ENCODE measurements at regions not wholly inside any gene's neighbourhood (a gene's known extent, or its start where the extent isn't known, plus 50 kb on each side); places are given as distances from the start of the nearest gene placed in this dataset.

GRCh38 chr3:158909870-158910269 is 108.0 kb downstream of the MFSD1 start:
- Histone ChIP-seq H3K4me1 (ENCODE audit: control insufficient read depth in 2 of 2, insufficient read depth in 1 of 2, low read depth in 1 of 2, low read length in 2 of 2) (peaks cover 0 to 3% of the 10 kb centered on the region in 2 donors), H3K23ac (ENCODE audit: low read depth, low read length, poor library complexity) (no peak overlapping the region), H3K27me3 (ENCODE audit: control insufficient read depth in 3 of 3, insufficient read depth in 3 of 3, low read depth in 1 of 3, low read length in 3 of 3) (no peaks in the 10 kb centered on the region), H3K9ac (ENCODE audit: low read depth, low read length, poor library complexity) (no peak overlapping the region), H4K91ac (ENCODE audit: low read depth, low read length, poor library complexity) (no peak overlapping the region), H2AFZ (ENCODE audit: low read length) (no peak overlapping the region), H3K4ac (ENCODE audit: low read length) (no peak overlapping the region), H2BK120ac (ENCODE audit: low read depth, low read length) (no peak overlapping the region), H3K4me3 (ENCODE audit: low read length in 2 of 2) (no peak overlapping the region), H2BK15ac (ENCODE audit: low read length) (no peak overlapping the region), H3K18ac (ENCODE audit: low read length) (no peak overlapping the region), H3K27ac (replicated peaks; ENCODE audit: low read length) (no peak overlapping the region), H4K8ac (ENCODE audit: low read depth, low read length) (no peak overlapping the region), H3K14ac (ENCODE audit: low read length) (no peak overlapping the region), H3K9me3 (replicated peaks in 1 of 2; ENCODE audit: control insufficient read depth in 2 of 2, insufficient read depth in 1 of 2, low read depth in 1 of 2, low read length in 2 of 2) (no peaks in the 10 kb centered on the region), H3K36me3 (replicated peaks in 1 of 2; ENCODE audit: control insufficient read depth in 2 of 2, insufficient read depth in 2 of 2, low read length in 2 of 2) (no peaks in the 10 kb centered on the region), H3K4me2 (ENCODE audit: insufficient read depth, low read length, poor library complexity, severe bottlenecking) (no peak overlapping the region), H3K79me1 (ENCODE audit: low read depth, low read length) (no peaks in the 10 kb centered on the region), H2BK5ac (ENCODE audit: low read length) (no peak overlapping the region), H2BK12ac (ENCODE audit: low read length) (no peak overlapping the region), H2AK5ac (ENCODE audit: low read depth, low read length) (no peak overlapping the region)
- DNase-seq (ENCODE audit: low spot score): no peak
- WGBS, 2 donors (ENCODE audit: extremely low coverage in 2 of 2, insufficient read length in 2 of 2, insufficient replicate concordance in 1 of 2): no CpG with 5 or more reads among the region's 2 CpGs

- no peaks in the 10 kb centered on the region for H3K9me3 ChIP-seq (replicated peaks in 1 of 2; ENCODE audit: control insufficient read depth in 2 of 2, insufficient read depth in 1 of 2, low read depth in 1 of 2, low read length in 2 of 2)
- no peak overlapping the region for H4K8ac ChIP-seq (ENCODE audit: low read depth, low read length)
- WGBS, 2 donors (ENCODE audit: extremely low coverage in 2 of 2, insufficient read length in 2 of 2, insufficient replicate concordance in 1 of 2): no CpG with 5 or more reads among the region's 6 CpGs
- no peak overlapping the region for H3K4me2 ChIP-seq (ENCODE audit: insufficient read depth, low read length, poor library complexity, severe bottlenecking)
- DNase-seq (ENCODE audit: low spot score): no peak
- no peak overlapping the region for H3K4me3 ChIP-seq (ENCODE audit: low read length in 2 of 2)
- no peak overlapping the region for H3K9ac ChIP-seq (ENCODE audit: low read depth, low read length, poor library complexity)
- H3K4me1 ChIP-seq (ENCODE audit: control insufficient read depth in 2 of 2, insufficient read depth in 1 of 2, low read depth in 1 of 2, low read length in 2 of 2): peaks cover 0 to 3% of the 10 kb centered on the region in 2 donors
- H3K4ac ChIP-seq (ENCODE audit: low read length): no peak overlapping the region
- H3K27me3 ChIP-seq (ENCODE audit: control insufficient read depth in 3 of 3, insufficient read depth in 3 of 3, low read depth in 1 of 3, low read length in 3 of 3): no peaks in the 10 kb centered on the region
- no peak overlapping the region for H4K91ac ChIP-seq (ENCODE audit: low read depth, low read length, poor library complexity)
- no peak overlapping the region for H2BK5ac ChIP-seq (ENCODE audit: low read length)
- H2AK5ac ChIP-seq (ENCODE audit: low read depth, low read length): no peak overlapping the region
- no peak overlapping the region for H2AFZ ChIP-seq (ENCODE audit: low read length)
- H3K79me1 ChIP-seq (ENCODE audit: low read depth, low read length): no peaks in the 10 kb centered on the region
- H3K18ac ChIP-seq (ENCODE audit: low read length): no peak overlapping the region
- H2BK120ac ChIP-seq (ENCODE audit: low read depth, low read length): no peak overlapping the region
- no peak overlapping the region for H3K23ac ChIP-seq (ENCODE audit: low read depth, low read length, poor library complexity)
- H3K36me3 ChIP-seq (replicated peaks in 1 of 2; ENCODE audit: control insufficient read depth in 2 of 2, insufficient read depth in 2 of 2, low read length in 2 of 2): no peaks in the 10 kb centered on the region
- no peak overlapping the region for H3K27ac ChIP-seq (replicated peaks; ENCODE audit: low read length)
- H2BK15ac ChIP-seq (ENCODE audit: low read length): no peak overlapping the region
- no peak overlapping the region for H2BK12ac ChIP-seq (ENCODE audit: low read length)
- no peak overlapping the region for H3K14ac ChIP-seq (ENCODE audit: low read length)
Observed at GRCh38 chr3:158911586-158911985, 109.7 kb downstream of the MFSD1 start.

DNA sequence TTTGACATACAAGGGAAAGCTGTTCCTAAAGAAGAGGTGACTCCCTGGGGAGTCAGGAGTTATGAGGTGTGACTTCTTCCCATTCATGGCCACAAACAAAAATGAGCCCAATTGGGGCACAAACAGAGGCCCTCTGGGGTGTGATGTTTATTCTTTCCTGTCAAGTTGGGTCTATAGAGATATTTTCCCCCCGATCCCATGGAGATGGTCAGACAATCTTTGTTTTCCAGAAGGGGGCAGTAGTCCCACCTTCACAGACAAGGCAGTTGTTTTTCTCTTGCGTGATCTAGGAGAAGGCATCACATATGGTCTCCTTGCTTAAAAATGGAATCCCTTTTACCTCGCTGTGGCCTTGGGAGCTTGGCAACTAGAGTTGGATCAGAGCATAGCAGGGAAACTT is 110.3 kb downstream of the MFSD1 start:
- H3K4ac ChIP-seq (ENCODE audit: low read length): no peak overlapping the region
- no peak overlapping the region for H3K4me2 ChIP-seq (ENCODE audit: insufficient read depth, low read length, poor library complexity, severe bottlenecking)
- no peak for DNase-seq (ENCODE audit: low spot score)
- no peaks in the 10 kb centered on the region for H3K9me3 ChIP-seq (replicated peaks in 1 of 2; ENCODE audit: control insufficient read depth in 2 of 2, insufficient read depth in 1 of 2, low read depth in 1 of 2, low read length in 2 of 2)
- H3K14ac ChIP-seq (ENCODE audit: low read length): no peak overlapping the region
- no peak overlapping the region for H2AK5ac ChIP-seq (ENCODE audit: low read depth, low read length)
- H3K79me1 ChIP-seq (ENCODE audit: low read depth, low read length): no peaks in the 10 kb centered on the region
- no peak overlapping the region for H3K23ac ChIP-seq (ENCODE audit: low read depth, low read length, poor library complexity)
- H3K4me3 ChIP-seq (ENCODE audit: low read length in 2 of 2): no peak overlapping the region
- H3K4me1 ChIP-seq (ENCODE audit: control insufficient read depth in 2 of 2, insufficient read depth in 1 of 2, low read depth in 1 of 2, low read length in 2 of 2): peaks cover 0 to 3% of the 10 kb centered on the region in 2 donors
- H2BK12ac ChIP-seq (ENCODE audit: low read length): no peak overlapping the region
- no peak overlapping the region for H4K91ac ChIP-seq (ENCODE audit: low read depth, low read length, poor library complexity)
- no peak overlapping the region for H2BK120ac ChIP-seq (ENCODE audit: low read depth, low read length)
- no peak overlapping the region for H2AFZ ChIP-seq (ENCODE audit: low read length)
- no peak overlapping the region for H3K9ac ChIP-seq (ENCODE audit: low read depth, low read length, poor library complexity)
- no peak overlapping the region for H2BK15ac ChIP-seq (ENCODE audit: low read length)
- no peak overlapping the region for H3K27ac ChIP-seq (replicated peaks; ENCODE audit: low read length)
- WGBS, 2 donors (ENCODE audit: extremely low coverage in 2 of 2, insufficient read length in 2 of 2, insufficient replicate concordance in 1 of 2): no CpG with 5 or more reads among the region's 3 CpGs
- H3K36me3 ChIP-seq (replicated peaks in 1 of 2; ENCODE audit: control insufficient read depth in 2 of 2, insufficient read depth in 2 of 2, low read length in 2 of 2): no peaks in the 10 kb centered on the region
- no peaks in the 10 kb centered on the region for H3K27me3 ChIP-seq (ENCODE audit: control insufficient read depth in 3 of 3, insufficient read depth in 3 of 3, low read depth in 1 of 3, low read length in 3 of 3)
- H2BK5ac ChIP-seq (ENCODE audit: low read length): no peak overlapping the region
- no peak overlapping the region for H3K18ac ChIP-seq (ENCODE audit: low read length)
- no peak overlapping the region for H4K8ac ChIP-seq (ENCODE audit: low read depth, low read length)

DNA sequence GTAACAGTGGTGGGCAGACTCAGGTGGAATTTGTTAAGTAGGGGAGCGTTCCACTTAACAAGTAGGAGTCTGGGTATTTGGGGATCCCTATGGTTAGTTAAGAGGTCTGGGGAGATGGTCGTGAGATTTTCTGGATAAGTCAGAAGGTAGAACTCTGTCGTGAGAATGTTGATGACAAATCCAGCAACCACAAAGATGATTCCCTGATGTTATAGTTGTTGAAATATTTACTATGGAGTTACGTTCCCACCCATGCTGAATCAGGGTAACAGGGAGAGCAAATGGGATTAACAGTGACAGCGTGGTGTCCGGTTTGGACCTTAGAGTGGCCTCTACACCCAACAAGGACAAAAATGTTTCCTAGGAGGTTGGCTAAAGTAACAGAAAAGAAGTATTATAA is 110.8 kb downstream of the MFSD1 start:
- no CpG with 5 or more reads among the region's 6 CpGs for WGBS, 2 donors (ENCODE audit: extremely low coverage in 2 of 2, insufficient read length in 2 of 2, insufficient replicate concordance in 1 of 2)
- no peak overlapping the region for H3K27ac ChIP-seq (replicated peaks; ENCODE audit: low read length)
- no peak overlapping the region for H3K4ac ChIP-seq (ENCODE audit: low read length)
- no peak overlapping the region for H2AK5ac ChIP-seq (ENCODE audit: low read depth, low read length)
- H4K91ac ChIP-seq (ENCODE audit: low read depth, low read length, poor library complexity): no peak overlapping the region
- H2BK5ac ChIP-seq (ENCODE audit: low read length): no peak overlapping the region
- H3K9me3 ChIP-seq (replicated peaks in 1 of 2; ENCODE audit: control insufficient read depth in 2 of 2, insufficient read depth in 1 of 2, low read depth in 1 of 2, low read length in 2 of 2): no peaks in the 10 kb centered on the region
- no peak overlapping the region for H3K23ac ChIP-seq (ENCODE audit: low read depth, low read length, poor library complexity)
- no peaks in the 10 kb centered on the region for H3K27me3 ChIP-seq (ENCODE audit: control insufficient read depth in 3 of 3, insufficient read depth in 3 of 3, low read depth in 1 of 3, low read length in 3 of 3)
- no peak overlapping the region for H2BK12ac ChIP-seq (ENCODE audit: low read length)
- H3K18ac ChIP-seq (ENCODE audit: low read length): no peak overlapping the region
- DNase-seq (ENCODE audit: low spot score): no peak
- no peak overlapping the region for H4K8ac ChIP-seq (ENCODE audit: low read depth, low read length)
- no peak overlapping the region for H2BK120ac ChIP-seq (ENCODE audit: low read depth, low read length)
- no peak overlapping the region for H2BK15ac ChIP-seq (ENCODE audit: low read length)
- H2AFZ ChIP-seq (ENCODE audit: low read length): no peak overlapping the region
- no peaks in the 10 kb centered on the region for H3K79me1 ChIP-seq (ENCODE audit: low read depth, low read length)
- no peak overlapping the region for H3K4me3 ChIP-seq (ENCODE audit: low read length in 2 of 2)
- H3K4me2 ChIP-seq (ENCODE audit: insufficient read depth, low read length, poor library complexity, severe bottlenecking): no peak overlapping the region
- H3K9ac ChIP-seq (ENCODE audit: low read depth, low read length, poor library complexity): no peak overlapping the region
- no peaks in the 10 kb centered on the region for H3K36me3 ChIP-seq (replicated peaks in 1 of 2; ENCODE audit: control insufficient read depth in 2 of 2, insufficient read depth in 2 of 2, low read length in 2 of 2)
- H3K14ac ChIP-seq (ENCODE audit: low read length): no peak overlapping the region
- no peaks in the 10 kb centered on the region for H3K4me1 ChIP-seq (ENCODE audit: control insufficient read depth in 2 of 2, insufficient read depth in 1 of 2, low read depth in 1 of 2, low read length in 2 of 2)

All from neuronal stem cell (in vitro differentiated cells).